GM18499 (cell line): ENCODE measurements at regions not wholly inside any gene's neighbourhood (a gene's known extent, or its start where the extent isn't known, plus 50 kb on each side); places are given as distances from the start of the nearest gene placed in this dataset.
"Not testable (repeated sequence)": the region's sequence is repeated elsewhere in the genome, so short reads cannot be mapped to it uniquely, and the experiment has no call there.

ENCODE experiments used
- ATAC-seq: cut with Tn5 transposase; IDR thresholded peaks from one replicate; pipeline ENCODE4 v1.9.1; 2021; ENCODE audit warnings: moderate number of reproducible peaks; ENCODE audit not compliant: insufficient read depth, unreplicated experiment

GRCh38 chr4:15332377-15332776 lies 95.5 kb upstream of the C1QTNF7 start:
- no peak for ATAC-seq

- no peak for ATAC-seq
These were observed 93.9 kb upstream of the C1QTNF7 start for GRCh38 chr4:15333692-15334633.

DNA sequence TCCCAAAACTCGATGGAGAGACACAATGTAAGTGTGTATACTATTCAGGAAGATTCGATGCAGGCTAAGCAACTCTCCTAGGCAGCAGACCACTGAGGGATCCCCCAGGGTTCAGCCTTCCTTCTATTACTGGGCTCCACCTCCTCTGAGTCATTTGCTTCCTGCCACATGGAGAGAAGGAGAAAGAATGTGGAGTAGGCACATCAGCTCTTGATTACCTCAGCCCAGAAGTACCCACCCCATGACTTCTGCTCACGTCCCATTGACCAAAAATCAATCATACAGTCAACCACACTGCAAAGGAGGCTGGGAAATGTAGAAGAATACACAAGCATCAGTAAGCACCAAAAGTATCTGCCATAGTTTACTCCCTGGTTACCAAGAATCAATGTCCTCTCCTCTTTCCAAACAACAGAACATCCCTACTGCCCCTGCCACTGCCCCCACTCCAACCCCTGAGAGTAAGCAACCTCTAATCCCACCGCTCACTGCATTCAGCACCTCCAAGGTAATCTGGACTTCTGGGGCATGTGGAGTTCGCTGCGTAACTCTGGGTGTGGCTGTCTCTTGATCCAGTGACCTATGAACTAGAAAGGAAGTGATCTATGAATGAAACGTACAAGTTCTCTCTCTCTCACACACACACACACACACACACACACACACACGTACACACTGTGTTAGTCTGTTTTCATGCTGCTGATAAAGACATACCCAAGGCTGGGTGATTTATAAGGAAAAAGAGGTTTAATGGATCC lies 91.2 kb upstream of the C1QTNF7 start:
- ATAC-seq: no peak

DNA sequence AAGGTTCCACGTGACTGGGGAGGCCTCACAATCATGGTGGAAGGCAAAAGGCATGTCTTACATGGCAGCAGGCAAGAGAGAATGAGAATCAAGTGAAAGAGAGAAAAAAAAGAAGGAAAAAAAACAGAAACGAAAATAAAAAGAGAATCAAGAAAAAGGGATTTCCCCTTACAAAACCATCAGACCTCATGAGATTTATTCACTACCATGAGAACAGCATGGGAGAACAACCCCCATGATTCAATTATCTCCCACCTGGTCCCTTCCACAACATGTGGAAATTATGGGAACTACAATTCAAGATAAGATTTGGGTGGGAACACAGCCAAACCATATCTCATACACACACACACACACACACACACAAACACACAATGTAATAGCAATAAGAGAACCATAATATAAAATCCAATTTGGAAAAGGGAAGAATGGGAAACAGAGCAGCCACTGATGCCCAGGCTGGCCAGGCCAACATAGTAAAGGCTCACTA lies 90.6 kb upstream of the C1QTNF7 start:
- not testable (repeated sequence) for ATAC-seq

DNA sequence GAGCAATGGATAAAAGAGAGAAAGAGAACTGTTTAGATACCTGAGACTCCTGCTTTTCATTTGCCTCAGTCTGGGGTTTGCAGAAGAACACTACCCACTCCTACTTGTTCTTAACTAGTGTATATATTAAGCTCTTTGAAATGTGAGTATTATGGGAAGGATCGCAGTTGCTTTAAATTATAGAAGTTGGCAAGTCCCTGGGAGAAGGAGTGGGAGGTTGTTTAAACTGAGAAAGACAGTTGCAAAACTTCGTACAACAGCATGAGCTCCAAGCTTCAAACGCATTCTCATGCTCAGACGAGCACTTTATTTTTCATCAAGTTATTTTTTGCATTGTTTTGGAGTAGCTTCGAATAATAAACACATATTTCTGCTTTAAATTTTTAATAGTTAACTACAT lies 88.1 kb upstream of the C1QTNF7 start:
- ATAC-seq: no peak

GRCh38 chr4:15340332-15340731 lies 87.5 kb upstream of the C1QTNF7 start:
- no peak for ATAC-seq

DNA sequence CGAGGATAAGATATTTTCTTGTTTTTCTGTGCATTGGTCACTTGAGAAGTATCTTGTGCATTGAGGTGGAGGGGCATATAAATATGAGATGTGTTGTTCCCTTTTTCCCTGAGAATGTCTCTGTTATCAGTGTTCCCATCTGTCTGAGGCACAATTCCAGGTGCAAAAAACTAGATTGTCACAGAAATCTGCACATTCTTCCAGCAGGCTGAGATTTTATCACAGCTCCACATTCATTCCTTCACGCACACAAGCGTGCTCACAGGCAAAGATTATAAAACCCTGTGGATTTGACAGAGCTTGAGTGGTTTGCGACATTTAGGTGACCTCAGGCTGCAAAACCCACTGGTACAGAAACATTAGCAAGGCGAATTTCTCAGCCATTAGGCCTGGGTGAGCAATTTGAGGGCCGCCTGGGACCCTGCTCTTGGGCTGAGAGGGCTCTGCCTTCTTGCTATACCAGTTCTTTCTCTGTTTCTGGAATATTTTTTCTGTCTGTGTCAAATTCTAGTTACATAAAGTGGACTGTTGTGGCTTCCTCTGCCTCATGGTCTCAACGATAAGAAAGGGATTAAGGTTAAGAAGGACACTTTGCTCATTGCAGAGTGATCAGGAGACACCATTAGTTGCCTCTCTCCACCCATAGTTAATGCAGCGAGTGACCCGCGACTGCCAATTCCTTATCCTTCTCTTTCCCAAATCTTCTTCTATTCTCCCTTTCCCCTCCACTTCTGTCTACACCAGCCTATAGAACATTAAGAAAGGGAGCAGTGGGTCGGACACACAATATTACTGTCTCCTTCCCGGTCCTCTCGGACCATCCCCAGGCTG lies 86.7 kb upstream of the C1QTNF7 start:
- no peak for ATAC-seq

- ATAC-seq: no peak
These were observed 86.0 kb upstream of the C1QTNF7 start for GRCh38 chr4:15341733-15342300.

- ATAC-seq: no peak
These were observed 84.8 kb upstream of the C1QTNF7 start for GRCh38 chr4:15343000-15343399.

- no peak for ATAC-seq
These were observed 84.3 kb upstream of the C1QTNF7 start for GRCh38 chr4:15343581-15343980.

GRCh38 chr4:15344041-15344440 lies 83.8 kb upstream of the C1QTNF7 start:
- ATAC-seq: no peak

- ATAC-seq: no peak
These were observed 82.7 kb upstream of the C1QTNF7 start for GRCh38 chr4:15345134-15345533.

DNA sequence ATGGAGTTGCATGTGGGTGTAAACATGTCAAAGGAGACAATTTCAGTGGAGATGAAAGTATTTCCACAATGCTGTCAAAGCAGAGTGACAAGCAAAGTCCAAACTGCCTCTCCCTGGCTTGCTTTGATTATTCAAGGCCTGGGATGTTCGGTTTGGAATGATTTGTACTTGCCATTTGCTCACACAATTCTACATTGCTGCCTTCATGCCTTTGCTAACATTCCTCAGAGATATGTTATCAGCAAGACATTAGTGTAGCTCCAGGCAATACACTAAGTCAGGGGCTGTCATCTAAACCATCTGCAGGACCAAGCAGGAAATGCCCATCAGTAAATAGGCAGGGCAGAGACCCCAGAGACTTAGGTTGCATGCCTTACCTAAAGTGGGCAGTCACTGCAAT lies 79.6 kb upstream of the C1QTNF7 start:
- ATAC-seq: no peak

- no peak for ATAC-seq
These were observed 79.1 kb upstream of the C1QTNF7 start for GRCh38 chr4:15348695-15349094.

GRCh38 chr4:15349531-15349935 lies 78.3 kb upstream of the C1QTNF7 start:
- no peak for ATAC-seq

- no peak for ATAC-seq
These were observed 77.9 kb upstream of the C1QTNF7 start for GRCh38 chr4:15349965-15350364.

DNA sequence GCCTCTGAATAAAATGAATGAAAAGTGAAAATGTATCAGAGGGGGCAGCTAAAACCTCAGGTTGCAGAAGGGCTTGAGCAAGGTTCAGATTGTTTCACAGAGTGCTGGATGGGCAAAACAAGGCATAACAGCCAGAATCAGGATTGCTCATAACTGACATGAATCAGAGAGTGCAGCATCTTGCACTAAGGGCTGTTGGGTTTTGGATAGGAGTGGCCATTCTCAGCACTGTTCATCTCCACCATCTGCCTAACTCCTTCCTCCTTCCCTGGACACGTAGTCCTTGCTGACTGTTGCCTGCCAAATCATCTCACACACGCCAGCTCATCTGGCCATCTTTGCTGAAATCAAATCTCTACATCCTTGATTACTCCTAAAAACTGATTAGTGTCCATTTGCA lies 75.3 kb upstream of the C1QTNF7 start:
- no peak for ATAC-seq

DNA sequence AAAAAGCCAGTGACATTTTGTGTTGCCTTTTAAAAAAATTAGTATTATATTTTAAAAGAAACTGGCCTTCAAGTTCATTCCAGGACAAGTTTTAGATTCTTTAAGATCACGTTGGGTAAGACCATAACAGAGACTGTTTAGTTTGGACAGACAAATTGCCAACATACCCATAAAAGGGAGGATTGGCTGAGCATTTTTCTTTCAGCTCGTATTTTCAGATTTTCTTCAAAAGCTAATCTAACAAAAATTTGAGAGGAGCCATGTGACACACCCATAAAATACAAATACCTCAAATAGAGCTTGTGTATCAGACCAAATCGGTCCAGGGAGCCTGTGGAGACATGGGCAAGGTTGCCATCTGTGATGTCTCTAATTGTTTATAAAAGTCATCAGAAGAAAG lies 74.6 kb upstream of the C1QTNF7 start:
- ATAC-seq: no peak

- ATAC-seq: no peak
These were observed 73.2 kb upstream of the C1QTNF7 start for GRCh38 chr4:15354371-15355297.
